Stimulated activated CD4-positive, alpha-beta T cell treated with anti-CD3 and anti-CD28 coated beads, Interleukin-1b, Interleukin-23, amount 100 ng/mL, for 48 hours (primary cell): ENCODE measurements at regions not wholly inside any gene's neighbourhood (a gene's known extent, or its start where the extent isn't known, plus 50 kb on each side); places are given as distances from the start of the nearest gene placed in this dataset.

Source experiments
- DNase-seq: peaks from one replicate; pipeline ENCODE4 v3.0.0-alpha.2; 2020

DNA sequence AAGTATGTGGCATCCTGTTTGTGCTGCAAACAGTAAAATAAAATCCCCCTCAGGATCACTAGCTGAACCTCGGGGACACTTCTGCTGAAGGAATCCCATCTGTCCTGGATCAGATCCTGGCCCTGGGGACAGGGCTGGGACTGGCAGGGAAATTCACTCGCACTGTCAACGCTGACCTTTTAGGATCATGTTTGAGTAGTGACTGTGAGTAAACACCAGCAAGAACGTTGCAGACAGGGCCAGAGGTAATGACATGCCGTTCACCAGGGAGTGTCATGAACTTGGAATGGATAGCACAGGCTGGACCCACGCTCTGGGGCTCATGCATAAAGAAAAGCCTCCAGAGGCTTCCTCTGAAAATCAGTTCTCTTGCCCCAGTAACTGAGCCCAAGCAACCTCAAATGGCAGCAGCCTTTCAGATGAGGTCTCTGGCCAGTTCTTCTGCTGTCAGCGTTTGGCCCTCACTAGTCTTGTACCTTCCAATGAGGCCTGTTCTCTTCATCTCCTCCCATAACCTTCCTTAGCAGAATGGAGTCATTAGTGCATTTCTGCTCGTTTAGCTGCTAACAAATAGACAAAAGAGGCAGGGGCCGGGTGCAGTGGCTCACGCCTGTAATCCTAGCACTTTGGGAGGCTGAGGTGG lies 51.0 kb upstream of the BARX2 start:
- no peak for DNase-seq

DNA sequence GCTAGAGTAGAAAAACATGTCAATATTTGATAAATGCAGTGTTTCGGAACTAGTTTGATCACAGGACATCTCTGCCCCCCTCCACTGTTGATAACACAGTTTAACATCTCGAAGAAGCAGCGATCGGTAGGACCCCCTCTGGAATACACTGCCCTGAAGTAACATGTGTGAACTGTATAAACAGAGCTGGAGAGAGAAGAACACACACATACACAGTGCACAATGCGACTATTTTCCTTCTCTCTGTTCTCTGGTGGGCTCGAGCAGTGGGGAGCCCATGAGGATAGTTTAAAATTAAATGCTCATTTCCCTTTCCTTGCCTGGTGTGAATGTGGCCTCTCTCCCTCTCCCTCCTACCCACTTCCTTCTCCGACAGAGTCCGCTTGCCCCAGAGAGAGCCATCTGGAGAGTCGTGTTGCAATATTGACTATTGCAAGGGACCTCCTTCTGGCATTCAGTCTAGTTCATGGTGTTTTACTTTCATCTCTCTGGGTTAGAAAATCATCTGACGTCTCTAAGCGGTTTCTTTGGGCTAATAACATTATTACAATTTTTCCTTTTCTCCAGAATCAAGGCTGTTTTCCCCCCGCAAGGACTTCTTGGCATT lies 51.6 kb upstream of the BARX2 start:
- DNase-seq: no peak

DNA sequence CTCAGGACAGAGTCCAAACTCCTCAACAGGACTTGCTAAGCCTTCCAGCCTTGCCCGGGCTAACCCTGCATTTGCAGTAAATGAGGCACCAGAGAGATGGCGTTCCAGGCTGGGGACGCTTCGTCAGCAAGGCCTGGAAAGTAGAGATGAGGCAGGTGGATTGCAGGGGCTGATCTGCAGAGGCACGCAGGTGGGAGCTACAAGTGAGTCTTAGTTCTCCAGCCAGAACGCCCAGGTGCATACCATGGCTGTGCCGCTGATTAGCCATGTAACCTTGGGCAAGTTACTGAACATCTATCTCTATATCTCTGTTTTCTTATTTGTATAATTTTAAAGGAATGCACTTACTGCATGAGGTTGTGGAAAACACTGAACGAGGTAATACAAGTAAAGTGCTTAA lies 52.7 kb upstream of the BARX2 start:
- DNase-seq: no peak

DNA sequence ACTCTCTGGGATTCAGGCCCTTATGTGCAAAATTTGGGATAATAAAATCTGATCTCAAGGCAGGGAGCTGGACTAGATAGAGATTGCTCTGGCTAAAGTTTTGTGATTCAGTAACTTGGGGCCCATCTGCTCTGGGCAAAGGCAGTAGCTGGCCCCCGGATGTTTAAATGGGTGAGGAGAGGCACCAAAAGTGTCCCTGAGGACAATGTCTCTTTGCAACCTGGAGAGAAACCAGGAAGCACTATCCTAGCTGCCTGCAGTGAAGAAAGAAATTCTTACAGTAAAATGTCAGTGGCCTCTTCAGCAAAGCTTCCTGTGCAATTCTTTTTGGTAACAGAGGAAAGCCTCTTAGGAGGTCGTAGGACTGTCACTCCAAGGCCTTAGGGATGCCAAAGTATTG lies 54.6 kb upstream of the BARX2 start:
- DNase-seq: no peak

DNA sequence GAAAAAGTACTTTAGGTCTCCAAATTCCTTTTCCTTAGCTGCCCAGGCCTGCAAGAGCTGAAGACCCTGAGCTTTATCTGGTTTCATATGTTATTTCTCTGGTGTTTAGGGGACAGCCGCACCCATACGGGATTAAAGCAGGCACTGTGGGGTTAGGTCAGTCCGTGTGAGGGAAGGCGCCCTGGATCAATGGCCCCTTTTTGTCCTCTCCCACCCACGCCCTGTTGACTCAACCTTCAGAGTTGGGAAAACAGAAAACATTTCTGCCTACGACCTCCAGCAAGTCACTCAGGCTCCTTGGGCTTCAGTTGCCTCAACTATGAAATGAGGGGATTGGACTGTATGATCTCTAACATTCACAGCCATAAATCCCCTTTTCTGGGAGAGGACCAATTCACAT lies 55.2 kb upstream of the BARX2 start:
- no peak for DNase-seq

DNA sequence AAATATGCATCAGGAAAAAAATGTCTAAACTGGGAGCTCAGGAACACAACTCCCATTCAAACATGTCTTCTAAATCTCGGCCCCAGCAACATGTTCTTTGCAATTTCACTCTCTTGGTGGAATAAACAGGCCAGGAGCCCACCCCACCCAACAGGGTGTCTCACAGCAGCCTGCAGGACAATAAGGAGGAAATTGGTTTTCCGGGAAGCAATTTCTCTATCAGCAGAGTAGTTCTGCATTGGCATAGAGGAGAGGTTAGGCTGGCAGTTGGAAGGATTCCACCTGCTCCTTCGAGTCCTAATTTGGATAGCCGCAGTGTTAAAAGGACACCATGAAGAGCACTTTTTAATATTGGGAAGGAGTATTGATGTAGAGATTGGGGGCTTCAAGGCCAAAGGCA lies 55.9 kb upstream of the BARX2 start:
- DNase-seq: no peak

DNA sequence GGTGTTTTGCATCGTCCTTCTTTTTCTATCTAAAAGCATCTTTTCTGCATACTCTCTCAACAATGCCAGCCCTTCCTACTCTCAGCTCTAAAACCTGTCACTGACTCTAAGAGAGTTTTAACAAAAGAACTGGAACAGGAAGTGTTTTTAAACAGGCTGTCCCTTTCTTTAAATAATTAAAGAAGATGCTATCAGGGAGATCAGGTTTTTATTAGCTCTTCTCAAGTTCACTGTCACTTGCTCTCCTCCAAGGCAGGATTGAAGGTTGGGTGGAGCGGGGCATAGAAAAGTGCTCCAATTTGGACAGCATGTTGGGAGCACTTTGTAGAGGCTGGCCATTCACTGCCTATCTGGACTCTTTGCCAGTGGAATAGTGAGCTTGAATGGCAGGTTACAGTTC lies 56.4 kb upstream of the BARX2 start:
- DNase-seq: no peak

DNA sequence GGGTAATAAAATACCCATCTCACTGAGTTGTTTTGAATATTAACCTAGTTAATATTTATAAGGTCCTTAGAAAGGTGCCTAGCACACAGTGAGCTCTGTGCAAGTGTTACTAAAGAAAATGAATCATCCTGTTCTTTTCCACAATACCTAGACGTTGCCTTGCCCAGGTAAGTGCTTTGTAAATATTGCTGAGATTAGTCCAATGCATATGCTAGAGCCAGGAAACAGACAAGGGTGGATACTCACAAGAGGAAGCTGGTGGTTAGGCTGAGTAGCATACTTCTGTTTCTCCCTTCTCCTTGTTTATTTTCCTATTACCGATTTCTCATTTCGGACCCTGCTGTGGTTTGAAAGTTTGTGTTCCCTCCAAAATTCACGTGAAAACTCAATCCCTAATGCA lies 58.1 kb upstream of the BARX2 start:
- no peak for DNase-seq

DNA sequence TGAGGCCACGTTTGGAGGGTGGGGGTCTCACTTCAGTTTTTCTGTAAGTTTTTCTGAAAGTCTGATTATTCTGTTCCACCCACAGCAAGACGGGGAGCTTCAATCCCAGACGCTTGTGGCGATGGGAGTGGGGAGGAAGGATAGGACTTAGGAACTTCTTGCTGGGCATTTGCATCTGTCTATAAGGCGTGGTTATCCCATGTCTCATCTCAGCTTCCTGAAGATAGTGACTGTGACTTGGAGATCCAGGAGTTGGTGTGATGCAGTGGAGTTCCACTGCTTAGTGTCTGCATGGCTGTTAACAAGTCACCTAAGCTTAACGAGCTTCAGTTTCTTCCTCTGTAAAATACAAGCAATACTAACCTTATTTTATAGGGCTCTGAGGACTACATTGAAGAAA lies 58.9 kb upstream of the BARX2 start:
- DNase-seq: no peak

DNA sequence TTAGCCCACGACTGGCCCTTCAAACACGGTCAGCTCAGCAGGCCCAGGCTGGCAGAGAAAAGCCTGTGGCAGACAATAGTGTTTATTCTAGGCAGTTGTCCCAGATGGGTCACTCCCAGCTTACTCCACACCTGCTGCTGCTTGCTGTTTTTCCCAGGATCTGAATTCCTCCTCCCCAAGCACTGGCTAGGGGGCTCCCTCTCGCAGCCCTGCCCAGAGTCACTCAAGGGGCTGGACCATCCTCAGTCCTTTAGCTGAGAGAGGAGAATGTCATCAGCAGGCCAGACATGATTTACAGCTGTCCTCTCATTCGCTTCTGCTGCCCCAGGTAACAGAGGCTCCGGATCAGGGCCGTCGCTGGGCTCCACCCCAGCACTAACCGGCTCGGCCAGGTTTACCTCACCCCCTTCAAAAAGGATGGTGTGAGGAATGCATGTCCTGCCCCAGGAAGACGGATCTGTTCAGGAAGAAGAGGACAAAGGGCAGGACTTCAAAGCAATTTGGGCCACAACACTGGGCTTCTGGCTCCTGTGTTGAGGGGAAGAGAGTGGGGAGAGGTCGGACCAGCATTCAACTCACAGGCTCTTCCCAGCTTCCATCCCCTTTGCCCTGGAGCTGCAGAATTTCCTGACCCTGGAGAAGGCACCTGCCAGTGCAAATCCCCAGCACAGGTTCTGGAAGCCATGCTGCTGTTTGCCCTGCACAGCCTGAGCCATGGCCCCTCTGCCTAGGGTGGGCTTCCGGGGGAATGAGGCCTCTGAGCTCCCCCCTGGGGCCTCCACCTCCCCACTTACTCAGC lies 59.7 kb upstream of the BARX2 start:
- no peak for DNase-seq

DNA sequence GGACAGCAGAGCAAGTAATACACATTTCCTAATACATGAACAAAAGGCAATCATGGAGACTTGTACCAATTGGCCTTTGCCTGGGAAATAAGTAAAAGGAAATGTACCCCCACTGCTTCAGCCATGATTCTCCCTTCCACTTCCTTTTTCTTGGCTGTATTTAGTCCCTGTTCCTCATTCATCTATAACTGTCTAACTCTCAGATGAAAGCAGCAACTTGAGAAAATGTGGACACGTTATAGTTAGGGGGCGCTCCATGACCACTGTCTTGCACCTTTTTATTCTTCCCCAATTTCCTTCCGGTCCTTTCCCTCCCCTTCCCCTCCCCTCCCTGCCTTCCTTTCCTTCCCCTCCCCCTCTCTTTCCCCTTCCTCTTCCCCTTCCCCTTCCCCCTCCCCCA lies 61.3 kb upstream of the BARX2 start:
- DNase-seq: no peak

DNA sequence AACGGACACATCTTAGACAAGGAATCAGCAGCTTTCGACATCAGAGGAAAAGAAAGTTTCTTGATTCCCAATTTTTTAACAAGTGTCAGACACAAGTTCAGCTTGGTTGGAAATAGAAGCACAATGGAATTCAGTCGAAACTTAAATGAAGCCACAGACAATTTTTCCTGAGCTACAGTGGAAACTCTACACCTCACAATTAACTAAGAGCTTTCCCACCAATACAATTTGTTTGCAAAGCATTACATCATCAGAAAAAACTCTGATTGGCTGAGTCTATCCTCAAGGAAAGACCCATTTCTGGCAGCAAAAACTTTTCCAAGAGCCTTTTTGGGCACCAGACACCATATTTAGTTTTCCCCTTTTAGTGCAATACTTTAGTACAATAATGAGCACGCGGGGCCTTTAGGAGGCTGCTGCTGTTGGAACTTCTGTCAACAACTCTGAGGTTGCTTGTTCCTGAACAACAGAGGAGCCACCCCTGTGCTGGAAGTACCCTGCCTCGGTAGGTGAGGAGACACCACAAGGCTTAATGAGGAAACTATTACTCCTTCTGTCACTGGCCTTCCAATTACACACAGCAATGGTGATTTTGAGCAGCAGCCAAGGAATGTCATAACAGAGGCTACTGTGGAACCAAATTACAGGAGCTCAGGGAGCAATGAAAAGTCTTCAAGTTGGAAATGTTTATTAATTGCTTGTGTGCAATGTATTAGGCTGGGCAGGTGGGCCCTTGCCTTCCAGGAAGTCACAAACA lies 61.9 kb upstream of the BARX2 start:
- DNase-seq: no peak

DNA sequence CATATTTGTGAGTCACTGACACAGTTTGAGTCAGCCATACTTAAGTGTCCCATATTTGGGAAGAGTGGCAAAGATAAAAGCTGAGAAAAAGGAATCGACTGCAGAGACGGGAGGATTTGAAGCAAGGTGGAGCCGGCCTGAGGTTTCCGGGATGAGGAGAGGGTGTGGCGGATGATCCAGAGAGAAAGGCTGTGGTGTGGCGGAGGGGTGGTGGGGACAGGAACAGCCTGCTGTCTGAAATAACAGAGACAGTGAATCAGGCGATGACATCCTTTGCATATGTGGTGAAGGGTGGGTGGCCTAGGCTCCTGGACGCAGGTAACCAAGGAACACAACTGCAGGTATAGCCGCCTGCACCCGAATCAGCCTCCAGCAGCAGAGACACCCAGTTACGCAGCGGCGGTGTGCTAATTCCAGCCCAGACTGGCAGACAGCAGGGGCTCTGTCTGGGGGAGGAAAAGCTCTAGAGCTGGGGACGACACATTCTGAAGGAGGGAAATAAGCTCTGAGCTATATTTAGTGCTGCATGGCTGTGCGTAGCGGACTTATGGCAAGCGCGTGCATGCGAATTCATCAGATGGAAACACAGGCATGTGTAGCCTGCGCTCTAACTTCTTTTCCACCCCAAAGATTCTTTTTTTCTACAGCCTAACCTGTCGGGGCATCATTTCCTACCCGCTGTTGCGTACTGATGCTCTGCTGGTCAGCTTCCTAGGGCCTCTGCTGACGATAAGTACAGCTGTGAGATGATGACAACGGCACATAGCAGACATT lies 62.7 kb upstream of the BARX2 start:
- no peak for DNase-seq

DNA sequence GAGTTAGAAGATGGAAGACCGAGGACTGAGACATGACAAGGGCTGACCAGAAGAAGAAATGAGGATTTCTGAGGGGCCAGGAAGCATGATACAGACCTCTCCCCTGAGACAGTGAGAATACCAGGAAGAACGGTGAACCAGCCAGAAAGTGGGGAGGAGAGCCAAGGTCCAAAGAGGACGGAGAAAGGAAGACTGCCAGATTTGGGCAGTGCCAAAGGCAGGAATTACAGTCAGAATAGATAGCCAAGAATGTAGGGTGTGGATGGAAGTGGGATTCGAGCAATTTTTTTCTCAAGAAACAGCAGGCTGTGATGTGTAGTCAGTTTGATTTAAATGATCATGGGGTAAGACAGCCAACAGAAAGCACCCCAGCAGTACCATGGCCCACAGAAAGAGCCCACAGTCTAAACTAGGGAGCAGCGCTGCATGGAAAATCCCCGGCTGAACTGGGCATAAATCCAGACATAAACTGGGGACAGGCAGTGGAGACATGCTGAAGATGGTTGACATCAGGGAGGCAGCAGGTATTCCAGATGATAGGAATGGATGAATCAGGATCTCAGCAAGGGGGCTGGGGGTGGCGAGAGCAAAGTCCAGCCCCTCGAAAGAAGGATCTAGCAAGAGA lies 67.3 kb upstream of the BARX2 start:
- DNase-seq: no peak

DNA sequence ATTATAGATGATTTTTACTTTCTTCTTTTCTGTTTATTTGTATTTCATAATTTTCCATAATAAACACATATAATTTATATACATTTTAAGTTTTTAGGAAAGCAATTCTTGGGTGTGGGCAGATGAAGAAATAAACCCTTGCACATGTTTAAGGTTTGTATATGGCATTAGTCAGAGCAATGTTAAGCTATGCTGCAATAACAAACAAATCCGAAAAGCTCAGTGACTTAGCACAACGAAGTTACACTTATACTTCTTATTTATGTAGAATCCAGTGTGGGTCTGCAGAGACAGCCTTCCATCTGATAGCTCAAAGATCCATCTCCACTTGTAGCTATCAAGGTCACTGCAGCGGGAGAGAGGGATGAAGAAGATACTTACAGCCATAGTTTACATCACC lies 68.5 kb upstream of the BARX2 start:
- no peak for DNase-seq

DNA sequence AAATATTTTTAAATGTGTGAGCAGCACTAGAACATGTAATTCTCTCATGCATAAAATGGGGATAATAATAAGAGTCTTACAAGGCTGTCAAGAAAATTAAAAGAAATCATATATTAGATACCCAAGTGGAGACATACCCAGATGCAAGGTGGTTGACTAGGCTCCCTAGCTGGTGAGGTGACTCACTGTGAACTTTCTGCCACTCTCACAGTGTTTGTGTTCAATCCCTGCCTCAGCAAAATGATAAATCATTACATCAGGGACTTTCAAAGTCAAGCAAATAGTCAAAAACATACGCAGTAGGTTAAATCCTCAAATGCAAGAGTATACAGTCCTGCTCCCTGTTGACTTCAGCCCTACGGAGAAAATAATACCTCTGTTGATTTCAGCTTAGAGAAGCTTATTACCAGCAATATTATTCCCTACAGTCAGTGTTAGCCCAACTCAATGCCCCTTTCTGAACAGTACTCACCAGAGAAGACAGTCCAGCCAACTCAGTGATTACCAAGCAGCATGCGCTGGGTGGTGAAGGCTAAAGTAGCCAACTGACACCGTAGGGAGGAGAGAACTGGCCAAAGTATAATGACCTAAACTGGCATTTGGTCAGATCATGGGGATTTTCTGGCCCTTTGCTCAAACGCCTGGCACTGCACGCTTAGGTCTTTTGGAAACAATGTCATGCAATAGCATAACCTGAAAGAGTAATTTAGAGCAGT lies 73.1 kb upstream of the BARX2 start:
- no peak for DNase-seq

DNA sequence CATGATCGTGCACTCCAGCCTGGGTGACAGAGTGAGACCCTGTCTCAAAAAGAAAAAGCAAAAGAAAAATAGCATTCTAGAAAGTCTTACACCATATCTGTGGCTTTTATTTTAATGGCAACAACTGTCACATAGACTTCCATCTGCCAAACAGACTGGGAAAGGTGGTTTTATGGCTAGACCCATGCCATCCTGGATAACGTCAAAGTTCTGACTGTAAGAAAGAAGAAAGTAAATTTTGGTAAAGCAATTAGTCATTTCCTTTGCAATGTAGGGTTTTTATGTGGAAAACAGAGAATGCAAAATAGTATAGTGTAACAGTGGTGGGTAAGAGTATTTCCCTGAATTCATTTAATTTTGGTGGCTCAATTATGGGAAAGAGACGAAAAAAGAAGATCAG lies 75.5 kb upstream of the BARX2 start:
- no peak for DNase-seq

DNA sequence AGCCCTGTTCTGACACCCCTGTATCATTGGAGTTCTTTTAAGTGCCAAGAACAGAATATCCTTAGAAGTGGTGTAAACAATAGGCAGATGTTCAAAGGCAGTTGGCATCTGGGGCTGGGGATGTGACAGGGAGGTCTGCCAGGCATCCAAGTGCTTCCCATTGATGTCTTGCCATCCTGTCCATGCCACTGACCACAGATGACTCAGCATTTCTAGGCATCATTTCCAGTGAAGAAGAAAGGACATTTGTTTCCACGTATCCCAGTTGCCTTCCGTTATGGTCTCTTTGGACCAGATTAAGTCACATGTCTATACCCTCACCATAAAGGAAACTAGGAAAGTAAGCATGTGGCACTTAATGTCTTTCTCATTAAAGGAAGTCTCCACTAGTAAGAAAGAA lies 76.7 kb upstream of the BARX2 start:
- no peak for DNase-seq

DNA sequence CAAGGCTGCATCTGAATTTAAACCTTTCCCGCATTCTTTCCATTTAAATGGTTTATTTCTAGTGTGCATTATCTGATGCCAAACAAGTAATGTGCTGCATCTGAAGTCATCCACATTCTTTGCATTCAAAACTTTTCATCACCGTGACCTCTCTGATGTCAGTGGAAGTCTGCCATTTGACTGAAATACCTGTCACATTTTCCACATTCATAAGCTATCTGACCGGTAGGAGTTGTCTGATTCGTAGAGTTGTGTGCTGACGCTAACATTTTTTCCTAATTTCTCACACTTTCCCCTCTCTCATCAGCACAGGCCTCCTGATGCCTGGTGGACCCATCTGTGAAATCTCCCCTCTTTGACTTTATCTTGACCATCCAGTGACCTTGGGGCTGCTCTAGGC lies 79.9 kb upstream of the BARX2 start:
- DNase-seq: no peak

DNA sequence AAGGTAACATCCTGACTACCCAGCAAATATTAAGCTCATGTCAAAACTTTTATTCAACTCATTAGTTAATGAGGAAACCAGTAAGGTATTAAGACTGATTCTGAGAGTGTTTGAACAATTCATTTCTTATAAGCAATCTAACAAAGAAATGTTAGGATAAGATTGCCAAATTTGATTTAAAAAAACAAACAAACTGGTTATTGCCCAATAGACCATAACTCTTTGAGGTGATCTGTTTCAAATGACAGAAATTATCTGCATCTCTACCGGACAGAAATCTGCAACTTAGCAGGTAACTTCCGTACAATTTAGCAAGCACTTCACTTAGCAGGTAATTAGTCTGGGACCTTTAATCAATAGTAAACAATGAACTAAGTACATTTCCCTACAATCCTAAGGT lies 82.9 kb upstream of the BARX2 start:
- no peak for DNase-seq

DNA sequence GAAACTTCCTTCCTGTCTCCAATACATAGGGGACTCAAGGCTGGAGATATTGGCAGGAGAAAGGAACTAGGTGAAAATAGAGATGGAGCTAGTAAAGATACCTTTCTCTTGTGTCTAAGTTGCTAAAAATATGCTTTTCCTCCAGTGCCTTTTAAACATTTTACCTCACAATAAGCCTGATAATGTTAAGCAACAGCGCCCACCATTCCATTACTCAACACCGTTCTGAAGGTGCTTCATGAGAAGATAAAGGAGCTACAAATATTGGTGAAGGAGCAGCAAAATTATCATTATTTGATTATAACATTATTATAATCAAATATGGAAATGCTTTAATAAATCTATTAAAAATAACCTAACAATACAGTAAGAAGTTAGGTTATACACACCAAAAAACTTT lies 83.6 kb upstream of the BARX2 start:
- no peak for DNase-seq

DNA sequence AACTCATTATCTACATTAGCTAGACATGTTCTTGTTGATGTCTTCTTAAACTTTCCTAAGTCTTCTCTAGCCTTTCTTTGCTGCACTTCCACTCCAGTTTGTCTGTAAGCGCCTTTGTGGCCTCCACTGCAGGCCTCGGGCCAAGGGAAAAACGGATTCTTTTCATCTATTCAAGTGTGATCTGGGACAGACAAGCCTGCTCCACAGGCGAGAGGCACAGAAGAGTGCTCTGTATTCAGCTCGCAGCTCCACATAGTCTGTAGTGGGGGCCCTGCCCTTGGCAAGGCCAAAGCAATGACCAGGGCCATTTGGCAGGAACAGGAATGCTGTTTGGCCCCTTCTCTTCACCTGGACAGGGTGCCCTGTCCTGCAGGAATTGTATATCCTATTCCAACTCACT lies 84.1 kb upstream of the BARX2 start:
- no peak for DNase-seq
